Hematopoietic multipotent progenitor cell treated with erythropoietin and hydrocortisone succinate and interleukin-3 and kit ligand, for 6 days (in vitro differentiated cells): ENCODE measurements at regions not wholly inside any gene's neighbourhood (a gene's known extent, or its start where the extent isn't known, plus 50 kb on each side); places are given as distances from the start of the nearest gene placed in this dataset.
"Not testable (repeated sequence)": the region's sequence is repeated elsewhere in the genome, so short reads cannot be mapped to it uniquely, and the experiment has no call there.

Experiments
- DNase-seq: peaks from one replicate; pipeline ENCODE4 v3.0.0-alpha.2; 2015

DNA sequence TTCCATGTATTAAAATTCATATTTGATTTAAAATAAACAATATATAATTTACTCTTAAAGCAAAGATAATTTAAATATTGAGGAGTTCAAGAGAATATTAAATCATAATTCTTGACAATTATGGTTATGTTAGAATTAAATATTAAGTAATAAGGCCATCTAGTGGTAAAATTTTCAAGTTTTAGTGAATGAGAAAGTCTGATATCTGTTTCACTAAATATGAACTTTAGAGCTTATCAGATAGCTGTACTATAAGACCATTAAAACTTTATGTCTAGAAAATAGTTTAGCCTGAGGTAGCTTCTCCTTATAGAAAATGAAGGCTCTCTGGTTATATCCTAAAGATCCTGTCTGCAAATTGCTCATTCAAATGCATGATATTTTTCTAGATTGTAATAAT is 152.1 kb upstream of the PRSS12 start:
- peak; percentile 3 for DNase-seq

DNA sequence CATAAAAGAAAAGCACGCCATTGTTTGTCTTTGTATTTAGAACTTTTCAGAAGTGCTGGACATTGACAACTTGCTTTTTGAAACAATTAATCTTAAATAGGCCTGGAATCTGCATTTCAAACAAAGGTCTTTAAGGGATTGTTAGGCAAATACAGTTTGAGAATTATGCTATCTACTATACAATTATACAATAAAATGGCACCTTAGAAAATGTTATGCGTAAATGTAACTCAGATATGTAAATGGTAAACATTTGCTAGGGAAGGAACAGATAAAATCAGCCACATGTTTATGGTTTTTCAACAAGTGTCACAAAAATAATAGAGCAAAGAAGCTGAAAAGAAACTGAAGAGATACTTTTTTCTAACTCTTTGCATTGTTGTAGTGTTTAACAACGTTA is 152.7 kb upstream of the PRSS12 start:
- not testable (repeated sequence) for DNase-seq

DNA sequence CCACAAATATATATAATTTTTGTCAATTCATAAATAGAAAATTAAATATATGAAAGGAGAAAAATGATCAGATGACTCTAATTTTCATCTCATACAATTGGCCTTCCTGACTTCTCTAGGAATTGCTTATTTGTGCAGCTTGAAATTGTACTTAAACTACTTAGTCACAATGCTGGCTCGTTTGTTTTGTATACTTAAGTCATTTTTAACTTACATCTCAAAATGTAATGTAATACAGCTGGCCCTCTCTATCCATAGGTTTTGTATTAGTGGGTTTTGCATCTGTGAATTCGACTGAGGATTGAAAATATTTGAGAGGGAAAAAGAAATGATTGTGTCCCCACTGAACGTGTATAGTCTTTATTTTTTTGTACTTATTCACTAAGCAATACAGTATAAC is 160.1 kb upstream of the PRSS12 start:
- DNase-seq, result not testable (repeated sequence)

DNA sequence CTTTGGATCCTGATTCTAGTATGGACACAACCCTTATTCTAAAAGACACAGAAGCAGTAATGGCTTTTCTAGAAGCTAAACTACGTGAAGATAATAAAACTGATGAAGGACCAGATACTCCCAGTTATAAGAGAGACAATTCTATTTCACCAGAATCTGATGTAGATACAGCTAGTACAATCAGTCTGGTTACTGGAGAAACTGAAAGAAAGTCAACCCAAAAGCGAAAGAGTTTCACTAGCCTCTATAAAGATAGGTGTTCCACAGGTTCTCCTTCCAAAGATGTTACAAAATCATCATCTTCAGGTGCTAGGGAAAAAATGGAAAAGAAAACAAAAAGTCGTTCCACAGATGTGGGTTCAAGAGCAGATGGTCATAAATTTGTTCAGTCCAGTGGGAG is 161.5 kb upstream of the PRSS12 start:
- DNase-seq, result not testable (repeated sequence)

GRCh38 chr4:118516107-118516506 is 163.3 kb upstream of the PRSS12 start:
- DNase-seq, result peak; percentile 3

DNA sequence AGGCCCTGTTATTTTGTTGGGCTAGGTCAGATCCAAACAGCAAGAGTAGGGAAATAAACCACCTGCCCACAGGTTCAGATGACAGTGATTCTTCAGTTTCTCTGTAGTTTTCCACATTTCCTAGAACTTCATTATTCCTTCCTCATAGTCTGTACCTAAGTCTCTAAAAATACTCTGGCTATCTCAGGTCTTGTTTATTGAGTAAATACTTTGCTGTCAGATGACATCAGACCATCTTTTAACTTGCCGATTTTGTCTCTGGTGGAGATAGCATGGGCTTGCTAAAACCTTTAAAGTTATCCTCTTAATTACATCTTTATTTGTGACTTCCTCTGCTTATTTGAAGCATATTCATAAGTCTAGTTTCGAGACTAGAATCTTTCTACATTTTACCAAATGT is 155.1 kb upstream of the METTL14 start:
- DNase-seq, result not testable (repeated sequence)

DNA sequence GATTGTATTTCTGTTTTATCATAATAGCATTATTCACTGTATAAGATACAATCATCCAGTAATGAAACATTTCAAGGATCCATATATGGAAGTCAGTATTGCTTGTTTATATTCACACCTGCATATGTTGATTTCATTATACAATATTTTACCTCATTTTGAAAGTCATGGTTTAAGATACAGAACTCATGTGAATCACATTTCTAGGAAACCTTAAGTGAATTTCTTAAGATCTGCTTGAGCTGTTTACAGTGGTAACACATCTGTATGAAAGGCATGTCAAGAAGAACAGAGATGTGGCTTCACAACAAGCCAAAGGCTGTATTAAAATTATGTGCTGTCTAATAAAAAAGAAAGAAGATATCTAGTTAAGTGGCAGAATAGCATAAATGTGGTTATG is 153.2 kb upstream of the METTL14 start:
- not testable (repeated sequence) for DNase-seq

DNA sequence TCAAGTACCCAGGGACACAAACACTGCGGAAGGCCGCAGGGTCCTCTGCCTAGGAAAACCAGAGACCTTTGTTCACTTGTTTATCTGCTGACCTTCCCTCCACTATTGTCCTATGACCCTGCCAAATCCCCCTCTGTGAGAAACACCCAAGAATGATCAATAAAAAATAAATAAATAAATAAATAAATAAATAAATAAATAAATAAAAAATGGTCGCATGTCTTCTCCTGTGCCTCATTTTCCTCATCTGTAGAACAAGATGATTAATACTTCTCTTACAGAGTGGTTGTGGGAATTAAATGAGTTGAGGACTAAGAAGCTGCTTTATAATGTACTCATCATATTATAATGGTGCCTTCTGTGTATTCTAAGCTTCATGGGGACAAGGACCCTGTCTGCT is 149.4 kb upstream of the METTL14 start:
- not testable (repeated sequence) for DNase-seq

GRCh38 chr4:118539412-118540077 is 145.6 kb upstream of the METTL14 start:
- DNase-seq, result peak; percentile 67

DNA sequence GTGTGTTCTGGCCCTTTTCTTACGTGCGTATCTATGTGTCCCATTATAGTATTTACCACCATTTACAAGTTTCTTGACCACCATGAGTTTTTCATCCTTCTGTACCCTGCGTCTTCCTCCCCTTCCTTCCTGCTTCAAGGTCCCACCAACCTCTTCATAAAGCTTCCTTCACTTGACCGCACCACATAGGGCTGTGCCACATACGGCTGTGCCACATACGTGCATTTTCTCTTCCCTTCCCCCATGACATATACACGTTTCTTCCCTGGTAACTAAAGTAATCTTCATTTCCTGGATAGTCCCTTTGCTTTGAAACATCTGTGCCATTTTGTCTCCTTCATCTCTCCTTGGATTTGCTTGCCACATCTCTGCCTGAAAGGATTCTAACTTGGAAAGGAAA is 128.6 kb upstream of the METTL14 start:
- not testable (repeated sequence) for DNase-seq

DNA sequence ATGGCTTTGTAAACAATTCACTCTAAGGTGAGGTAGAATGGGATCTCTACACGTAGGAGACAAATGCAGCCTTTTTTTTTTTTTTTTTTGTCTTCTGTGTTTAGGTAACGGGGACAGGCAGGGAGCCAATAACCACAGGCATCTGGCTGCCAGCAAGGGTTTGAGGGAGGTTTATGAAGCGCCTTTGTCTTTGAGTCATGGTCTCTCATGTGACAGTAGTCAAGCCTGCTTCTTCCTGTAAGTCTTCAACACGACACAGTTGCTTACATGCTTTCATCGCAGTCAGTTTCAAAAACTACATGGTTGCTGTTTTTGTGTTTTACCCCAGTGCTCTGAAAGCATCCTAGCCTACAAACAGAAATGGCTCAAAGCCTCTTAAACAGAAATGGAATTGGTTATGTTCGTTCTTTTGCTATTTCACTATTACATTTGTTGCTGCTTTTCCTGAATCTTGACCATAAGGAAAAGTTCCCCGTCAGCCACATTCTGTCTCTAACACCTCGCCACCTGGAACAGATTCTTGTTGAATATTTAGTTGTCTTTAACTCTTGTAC is 127.8 kb upstream of the METTL14 start:
- peak; percentile 9 for DNase-seq

- DNase-seq, result not testable (repeated sequence)
Observed at GRCh38 chr4:118558188-118558587, 127.0 kb upstream of the METTL14 start.

DNA sequence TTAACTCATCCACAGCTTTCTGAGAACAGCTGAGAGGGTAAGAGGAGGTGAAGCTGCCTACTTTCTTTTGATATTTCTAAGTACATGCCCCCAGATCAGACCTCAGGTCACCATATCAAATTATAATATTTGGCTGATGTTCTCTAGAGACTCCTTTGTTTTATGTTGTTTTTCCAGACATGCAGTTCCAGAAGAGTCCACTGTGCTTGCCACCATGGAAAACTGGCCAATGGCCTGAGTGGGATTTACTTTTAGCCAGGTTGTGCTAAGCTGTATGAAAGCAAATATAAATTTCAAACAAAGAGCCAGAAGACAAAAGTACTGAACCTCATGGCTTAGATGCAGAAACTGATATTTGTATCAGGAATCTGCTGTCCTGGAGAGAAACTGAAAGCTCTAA is 123.6 kb upstream of the METTL14 start:
- not testable (repeated sequence) for DNase-seq

- DNase-seq, result not testable (repeated sequence)
Observed at GRCh38 chr4:118566003-118566513, 119.1 kb upstream of the METTL14 start.

GRCh38 chr4:118572991-118573390 is 112.2 kb upstream of the METTL14 start:
- DNase-seq, result not testable (repeated sequence)

GRCh38 chr4:118574251-118574913 is 110.8 kb upstream of the METTL14 start:
- DNase-seq, result peak; percentile 17

DNA sequence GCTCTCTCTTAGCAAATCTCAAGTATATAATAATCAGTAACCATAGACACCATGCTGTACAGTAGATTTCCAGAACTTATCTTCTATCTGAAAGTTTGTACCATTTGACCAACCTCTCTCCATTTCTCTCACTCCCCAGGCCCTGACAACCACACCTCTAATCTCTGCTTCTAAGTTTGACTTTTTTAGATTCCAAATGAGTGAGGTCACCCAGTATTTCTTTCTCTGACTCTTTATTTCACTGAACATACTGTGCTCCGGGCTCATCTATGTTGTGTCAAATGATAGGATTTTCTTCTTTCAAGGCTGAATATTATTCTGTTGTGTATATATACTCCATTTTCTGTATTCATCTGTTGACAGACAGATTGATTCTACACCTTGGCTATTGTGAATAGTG is 110.1 kb upstream of the METTL14 start:
- DNase-seq, result not testable (repeated sequence)

DNA sequence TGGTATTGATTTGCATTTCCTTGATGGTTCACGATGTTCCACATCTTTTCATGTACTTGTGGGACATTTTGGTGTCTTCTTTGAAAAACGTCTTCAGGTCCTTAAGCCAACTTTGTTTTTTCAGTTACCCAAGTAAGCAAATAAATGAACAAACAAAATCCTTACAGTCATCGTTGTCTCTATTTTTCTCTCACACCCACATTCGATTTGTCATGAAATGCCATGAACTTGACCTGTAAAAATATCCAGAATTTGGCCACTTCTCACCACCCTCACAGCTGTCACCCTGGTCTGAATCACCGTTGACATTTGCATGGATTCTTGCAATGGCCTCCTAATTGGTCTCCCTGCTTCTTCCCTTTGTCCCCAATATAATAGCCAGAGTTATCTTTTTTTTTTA is 109.5 kb upstream of the METTL14 start:
- not testable (repeated sequence) for DNase-seq

DNA sequence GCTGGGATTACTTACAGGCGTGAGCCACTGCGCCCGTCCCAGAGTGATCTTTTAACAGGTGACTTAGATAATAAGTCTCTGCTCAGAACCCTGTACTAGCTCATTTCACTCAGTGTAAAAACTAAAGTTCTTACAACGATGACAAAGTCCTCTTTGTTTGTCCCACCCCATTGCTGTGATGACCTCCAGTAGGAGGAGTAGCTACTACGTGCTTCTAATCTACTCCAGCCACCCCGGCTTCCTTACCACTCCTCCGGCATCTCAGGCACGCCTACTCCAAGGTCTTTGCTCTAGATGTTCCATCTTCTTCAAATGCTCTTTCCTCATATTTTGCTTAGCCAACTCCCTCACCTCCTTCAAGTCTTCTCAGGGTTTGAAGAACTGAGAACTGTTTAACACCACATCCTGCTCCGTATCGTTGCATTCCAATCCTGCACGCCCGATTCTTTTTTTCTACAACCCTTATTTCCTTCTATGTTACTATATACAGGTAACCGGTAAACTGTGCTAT is 108.4 kb upstream of the METTL14 start:
- not testable (repeated sequence) for DNase-seq

- DNase-seq, result no peak
Observed at GRCh38 chr4:118585015-118585414, 100.2 kb upstream of the METTL14 start.

GRCh38 chr4:118586357-118586790 is 98.8 kb upstream of the METTL14 start:
- no peak for DNase-seq

DNA sequence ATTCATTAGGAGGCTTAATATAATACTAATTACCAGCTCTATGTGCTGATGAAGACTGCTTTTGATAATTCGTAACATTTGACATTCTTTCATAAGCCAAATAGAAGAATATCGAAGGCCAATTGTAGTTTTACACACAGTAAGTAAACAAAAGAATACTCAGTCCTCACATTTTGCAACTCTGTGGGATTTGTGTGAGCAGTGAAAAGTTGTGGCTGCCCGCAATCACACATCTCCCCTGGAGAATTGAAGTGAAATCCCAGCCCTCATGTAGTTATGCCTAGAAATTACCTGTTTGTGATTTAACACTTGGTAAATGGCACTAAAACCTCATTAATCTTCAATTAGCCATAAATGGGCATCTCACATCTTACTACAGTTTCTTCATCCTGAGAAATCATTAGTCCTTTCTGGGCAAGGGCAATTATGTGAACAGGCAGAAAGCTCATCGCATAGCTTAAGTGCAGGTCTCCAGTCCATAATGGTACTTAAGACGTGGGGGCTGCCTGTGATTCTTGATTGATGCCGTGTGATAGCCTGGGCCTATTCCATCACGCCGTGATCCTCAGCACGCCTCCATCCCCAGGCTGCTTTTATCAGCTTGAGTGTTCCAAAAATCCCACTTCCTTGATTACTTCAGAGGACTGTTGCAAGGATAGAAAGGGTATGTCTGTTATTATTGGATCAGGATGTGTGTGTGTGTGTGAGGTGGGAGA is 97.9 kb upstream of the METTL14 start:
- no peak for DNase-seq

DNA sequence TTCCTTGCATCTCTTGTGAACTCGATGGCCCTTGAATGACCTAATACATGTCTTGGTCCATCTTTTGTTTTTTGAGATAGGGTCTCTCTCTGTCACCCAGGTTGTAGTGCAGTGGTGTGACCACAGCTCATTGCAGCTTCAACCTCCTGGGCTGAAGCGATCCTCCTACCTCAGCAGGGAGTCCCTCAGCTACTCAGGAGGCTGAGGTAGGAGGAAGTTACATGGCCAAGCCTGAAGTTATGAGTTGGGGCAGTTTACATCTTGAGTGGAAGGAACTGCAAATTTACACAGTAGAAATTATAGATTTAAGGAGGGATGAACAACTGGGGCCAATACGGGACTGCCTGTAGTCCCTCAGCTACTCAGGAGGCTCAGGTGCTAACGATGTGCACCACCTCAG is 97.2 kb upstream of the METTL14 start:
- DNase-seq, result no peak
